ENCODE measurements at regions not wholly inside any gene's neighbourhood (a gene's known extent, or its start where the extent isn't known, plus 50 kb on each side); places are given as distances from the start of the nearest gene placed in this dataset.

DNA sequence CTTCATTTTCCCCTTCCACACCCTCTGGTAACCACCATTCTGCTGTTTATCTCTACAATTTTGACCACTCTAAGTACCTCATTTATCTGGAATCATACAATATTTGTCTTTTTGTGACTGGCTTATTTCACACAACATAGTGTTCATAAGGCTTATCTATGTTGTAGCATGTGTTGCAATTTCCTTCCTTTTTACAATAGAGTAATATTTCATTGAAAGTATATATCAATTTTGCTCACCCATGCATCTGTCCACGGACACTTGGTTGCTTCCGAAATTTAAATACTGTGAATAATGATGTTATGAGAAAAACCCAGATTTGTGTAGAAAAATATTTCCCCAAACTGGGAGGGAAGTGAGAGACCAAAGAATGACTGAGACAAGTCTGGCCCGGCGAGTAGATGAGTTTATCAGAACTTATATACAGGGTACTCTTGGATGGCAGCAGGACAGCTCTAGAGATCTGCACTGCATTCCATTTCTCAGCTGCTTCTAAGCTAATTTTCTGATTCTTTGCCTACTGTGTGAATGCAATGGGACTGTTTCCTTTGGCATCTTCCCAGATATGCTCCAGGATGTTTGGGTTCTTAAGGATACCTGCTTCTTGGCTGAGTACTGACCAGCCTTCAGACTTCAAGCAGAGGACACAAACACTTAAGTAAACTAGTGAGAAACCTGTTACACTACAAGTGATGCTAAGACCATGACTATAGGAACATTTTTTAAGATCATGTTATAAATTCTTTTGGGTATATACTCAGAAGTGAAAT is 834.0 kb upstream of the PCDH9 start:
- H3K36me3 ChIP-seq = no peaks in the 10 kb centered on the region
- TF ChIP-seq, protein P1, sequence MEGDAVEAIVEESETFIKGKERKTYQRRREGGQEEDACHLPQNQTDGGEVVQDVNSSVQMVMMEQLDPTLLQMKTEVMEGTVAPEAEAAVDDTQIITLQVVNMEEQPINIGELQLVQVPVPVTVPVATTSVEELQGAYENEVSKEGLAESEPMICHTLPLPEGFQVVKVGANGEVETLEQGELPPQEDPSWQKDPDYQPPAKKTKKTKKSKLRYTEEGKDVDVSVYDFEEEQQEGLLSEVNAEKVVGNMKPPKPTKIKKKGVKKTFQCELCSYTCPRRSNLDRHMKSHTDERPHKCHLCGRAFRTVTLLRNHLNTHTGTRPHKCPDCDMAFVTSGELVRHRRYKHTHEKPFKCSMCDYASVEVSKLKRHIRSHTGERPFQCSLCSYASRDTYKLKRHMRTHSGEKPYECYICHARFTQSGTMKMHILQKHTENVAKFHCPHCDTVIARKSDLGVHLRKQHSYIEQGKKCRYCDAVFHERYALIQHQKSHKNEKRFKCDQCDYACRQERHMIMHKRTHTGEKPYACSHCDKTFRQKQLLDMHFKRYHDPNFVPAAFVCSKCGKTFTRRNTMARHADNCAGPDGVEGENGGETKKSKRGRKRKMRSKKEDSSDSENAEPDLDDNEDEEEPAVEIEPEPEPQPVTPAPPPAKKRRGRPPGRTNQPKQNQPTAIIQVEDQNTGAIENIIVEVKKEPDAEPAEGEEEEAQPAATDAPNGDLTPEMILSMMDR (IDR thresholded peaks at IDR 0.05) = no peak
- no peak for TF ChIP-seq EP300 (IDR thresholded peaks at IDR 0.05)
- WGBS, 2 donors = 64 to 88% methylated on average over 4 of the region's 4 CpGs
- no peaks in the 10 kb centered on the region for H3K4me1 ChIP-seq
- DNase-seq = no peak
- no peak overlapping the region for H3K4me3 ChIP-seq
- no peaks in the 10 kb centered on the region for H3K27me3 ChIP-seq
- H3K27ac ChIP-seq = no peak overlapping the region
- H3K9me3 ChIP-seq = no peaks in the 10 kb centered on the region
- intact Hi-C loops (cut with DNase I) = no loop called here

DNA sequence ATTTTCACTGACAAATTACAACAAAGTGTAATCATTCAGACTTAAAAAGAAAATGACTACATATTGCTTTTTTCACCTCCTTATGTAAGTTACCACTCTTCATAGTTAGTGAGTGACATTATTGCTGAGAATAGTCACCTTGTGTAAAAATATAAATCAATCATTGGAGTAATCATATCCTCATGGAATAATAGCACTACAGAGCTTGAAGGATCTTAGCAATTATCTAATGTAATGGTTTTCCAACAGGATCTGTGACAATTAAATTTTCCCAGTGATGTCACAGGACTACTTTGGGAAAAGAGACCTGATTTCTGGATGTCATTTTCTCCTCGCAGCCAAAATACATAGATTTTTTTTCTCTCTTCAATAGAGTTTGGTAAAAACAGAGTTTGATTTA is 833.0 kb upstream of the PCDH9 start:
- Histone ChIP-seq H3K27ac (no peak overlapping the region), H3K36me3 (no peaks in the 10 kb centered on the region), H3K4me3 (no peak overlapping the region), H3K27me3 (no peaks in the 10 kb centered on the region), H3K4me1 (no peaks in the 10 kb centered on the region), H3K9me3 (no peaks in the 10 kb centered on the region)
- DNase-seq = no peak
- intact Hi-C loops (cut with DNase I) = no loop called here
- WGBS, 2 donors = 93 to 96% methylated on average over 1 of the region's 1 CpG
- TF ChIP-seq POLR2A (IDR thresholded peaks at IDR 0.05) = no peak
- TF ChIP-seq POLR2AphosphoS5 (IDR thresholded peaks at IDR 0.05) = no peak
- TF ChIP-seq, protein P1 (IDR thresholded peaks at IDR 0.05) = no peak
- no peak for TF ChIP-seq EP300 (IDR thresholded peaks at IDR 0.05)

DNA sequence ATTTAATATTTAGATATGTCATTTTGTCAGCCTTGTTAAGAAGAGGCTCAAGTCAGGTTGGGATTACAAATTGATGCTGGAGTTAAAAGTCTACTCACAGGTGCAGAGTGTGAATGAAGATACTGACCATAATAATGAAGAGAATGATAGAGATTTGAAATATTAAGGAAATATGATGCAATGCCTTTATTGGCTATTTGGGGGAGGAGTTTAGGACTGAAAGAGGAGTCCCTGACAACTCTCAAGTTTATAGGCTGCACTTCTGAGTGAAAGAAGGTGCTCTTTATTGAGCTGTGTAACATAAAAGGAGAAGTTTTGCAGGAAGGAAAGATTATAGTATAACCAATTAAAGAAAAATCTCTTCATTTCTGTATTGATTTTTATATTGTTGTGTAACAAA is 827.7 kb upstream of the PCDH9 start:
- no peak for DNase-seq
- H3K9me3 ChIP-seq = no peaks in the 10 kb centered on the region
- no peaks in the 10 kb centered on the region for H3K36me3 ChIP-seq
- no peaks in the 10 kb centered on the region for H3K4me1 ChIP-seq
- H3K27me3 ChIP-seq = no peaks in the 10 kb centered on the region
- no peak overlapping the region for H3K4me3 ChIP-seq
- H3K27ac ChIP-seq = no peak overlapping the region
- no peak for TF ChIP-seq POLR2A (IDR thresholded peaks at IDR 0.05)
- TF ChIP-seq, protein P1 (IDR thresholded peaks at IDR 0.05) = no peak
- no peak for TF ChIP-seq POLR2AphosphoS5 (IDR thresholded peaks at IDR 0.05)
- TF ChIP-seq EP300 (IDR thresholded peaks at IDR 0.05) = no peak
- intact Hi-C loops (cut with DNase I) = no loop called here

DNA sequence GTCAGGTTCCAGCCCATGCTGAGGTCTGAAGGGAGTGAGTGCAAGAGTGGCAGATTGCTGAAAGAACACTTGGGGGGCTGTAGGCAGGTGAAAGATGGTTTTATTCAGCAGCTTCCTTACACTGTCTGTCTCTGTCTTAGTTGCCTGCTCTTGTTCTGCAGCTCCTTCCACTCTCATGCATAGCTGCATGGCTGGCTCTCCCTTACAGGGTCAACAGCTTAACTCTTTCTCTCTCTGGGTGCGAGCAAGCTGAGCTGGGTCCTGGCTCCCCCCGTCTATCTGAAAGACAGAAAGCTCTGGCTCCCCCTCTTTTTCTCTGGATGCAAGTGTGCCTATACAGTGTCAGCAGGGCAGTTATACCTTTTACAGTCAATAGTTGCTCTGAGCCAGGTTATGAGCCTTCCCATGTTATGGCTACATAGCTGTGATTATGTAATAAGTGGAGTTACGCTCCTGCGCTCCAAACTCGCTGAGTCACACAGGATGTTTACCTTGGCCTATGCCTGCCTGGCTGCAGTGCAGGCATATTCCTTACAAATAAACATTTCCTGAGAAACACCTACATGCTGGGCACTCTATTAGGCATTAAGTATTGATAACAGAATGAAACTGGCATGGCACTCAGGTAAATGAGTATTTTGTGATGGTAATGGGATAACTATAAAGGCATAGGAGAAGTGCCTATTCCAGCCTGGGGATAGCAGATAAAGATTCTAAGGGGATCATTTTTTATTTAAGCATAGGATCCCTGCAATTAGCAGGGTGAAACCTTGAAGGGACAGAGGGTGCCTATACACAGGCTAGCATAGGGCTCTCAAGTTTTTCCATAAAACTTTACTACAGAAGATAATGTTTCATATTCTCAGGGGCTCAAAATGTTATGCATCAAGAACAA is 826.9 kb upstream of the PCDH9 start:
- WGBS, 2 donors = 75 to 93% methylated on average over 5 of the region's 5 CpGs
- TF ChIP-seq, protein P1 (IDR thresholded peaks at IDR 0.05) = no peak
- TF ChIP-seq POLR2A (IDR thresholded peaks at IDR 0.05) (no peak), EP300 (IDR thresholded peaks at IDR 0.05) (no peak), POLR2AphosphoS5 (IDR thresholded peaks at IDR 0.05) (no peak)

More for the DNA sequence above, 826.9 kb upstream of the PCDH9 start:
- Histone ChIP-seq H3K4me3 (no peak overlapping the region), H3K4me1 (no peaks in the 10 kb centered on the region), H3K9me3 (no peaks in the 10 kb centered on the region), H3K27ac (no peak overlapping the region), H3K27me3 (no peaks in the 10 kb centered on the region), H3K36me3 (no peaks in the 10 kb centered on the region)
- intact Hi-C loops (cut with DNase I) = no loop called here
- DNase-seq = no peak

Measured in sigmoid colon (tissue), 6 donors.